Fibroblast of villous mesenchyme (primary cell): ENCODE measurements at regions not wholly inside any gene's neighbourhood (a gene's known extent, or its start where the extent isn't known, plus 50 kb on each side); places are given as distances from the start of the nearest gene placed in this dataset. TPM values are rescaled to one million over a fixed set of nuclear protein-coding genes. Genes with fewer than 3 reads are reported as not detected.

ENCODE experiments used
- DNase-seq: peaks from one replicate; pipeline ENCODE4 v3.0.0-alpha.2; 2010; ENCODE audit warnings: low read depth
- H3K4me3 ChIP-seq: 2 replicates; pipeline ENCODE4 v1.5.1; 2011; ENCODE audit warnings: low read depth, mild to moderate bottlenecking, low read length
- CTCF ChIP-seq: IDR thresholded peaks from 2 replicates; pipeline ENCODE4 v1.5.1; 2012; ENCODE audit warnings: low read depth, mild to moderate bottlenecking, low read length; ENCODE audit not compliant: insufficient read depth
- small RNA-seq: library from RNA; depleted of rRNA; stranded (forward); fragments of <200 nt; gene quantifications from one replicate; pipeline ENCODE3, GENCODE V24; 2012

GRCh38 chr7:131268906-131269305, 58.8 kb upstream of the MKLN1 start:
- TF ChIP-seq CTCF = no peak
- no peak for DNase-seq
- H3K4me3 ChIP-seq = no peak overlapping the region

- TF ChIP-seq CTCF = no peak
- no peak for DNase-seq
- H3K4me3 ChIP-seq = no peak overlapping the region
Measured at GRCh38 chr7:131272086-131272485, 55.6 kb upstream of the MKLN1 start.

- no peak for TF ChIP-seq CTCF
- no peak for DNase-seq
Measured at GRCh38 chr7:131274986-131275385, 52.7 kb upstream of the MKLN1 start.

GRCh38 chr7:131276190-131276589, 51.5 kb upstream of the MKLN1 start:
- no peak for TF ChIP-seq CTCF
- no peak for DNase-seq
- no peak overlapping the region for H3K4me3 ChIP-seq

More at GRCh38 chr7:131274986-131275385, 52.7 kb upstream of the MKLN1 start:
- H3K4me3 ChIP-seq = no peak overlapping the region

GRCh38 chr7:131276748-131277147, 50.9 kb upstream of the MKLN1 start:
- no peak for TF ChIP-seq CTCF
- DNase-seq = no peak
- no peak overlapping the region for H3K4me3 ChIP-seq

Small RNAs in the stretch of these regions (small RNA-seq; reads per million reads assigned to genes)
- gene AC016831.3 (not detected), gene RNU6-1010P (not detected)
